NCI-H2227 (cell line): ENCODE measurements at regions not wholly inside any gene's neighbourhood (a gene's known extent, or its start where the extent isn't known, plus 50 kb on each side); places are given as distances from the start of the nearest gene placed in this dataset.

ENCODE experiments used
- DNase-seq: peaks from one replicate; lab custom pipeline; 2025; ENCODE audit not compliant: unreplicated experiment; lab: John Stamatoyannopoulos, UW

DNA sequence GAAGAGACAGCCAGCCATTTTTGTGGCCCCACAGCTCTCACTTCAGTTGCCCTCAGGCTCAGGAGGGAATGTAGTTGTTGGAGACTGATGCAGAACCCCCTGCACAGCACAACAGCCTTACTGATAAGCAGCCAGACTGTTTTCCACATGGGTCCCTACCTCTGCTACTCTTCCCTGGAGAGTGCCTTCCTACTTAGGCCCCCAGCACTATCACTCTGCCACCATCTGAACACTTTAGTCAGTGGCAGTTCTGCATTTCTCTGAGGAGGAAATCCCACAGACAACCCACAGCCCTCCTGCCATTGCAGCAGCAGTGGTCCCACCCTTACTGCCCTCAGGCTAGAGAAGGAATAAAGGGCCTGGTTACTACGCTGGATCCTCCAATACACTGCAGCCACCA lies 61.8 kb upstream of the PTPRD start:
- no peak for DNase-seq

GRCh38 chr9:10678010-10678409 lies 65.2 kb upstream of the PTPRD start:
- DNase-seq = no peak

DNA sequence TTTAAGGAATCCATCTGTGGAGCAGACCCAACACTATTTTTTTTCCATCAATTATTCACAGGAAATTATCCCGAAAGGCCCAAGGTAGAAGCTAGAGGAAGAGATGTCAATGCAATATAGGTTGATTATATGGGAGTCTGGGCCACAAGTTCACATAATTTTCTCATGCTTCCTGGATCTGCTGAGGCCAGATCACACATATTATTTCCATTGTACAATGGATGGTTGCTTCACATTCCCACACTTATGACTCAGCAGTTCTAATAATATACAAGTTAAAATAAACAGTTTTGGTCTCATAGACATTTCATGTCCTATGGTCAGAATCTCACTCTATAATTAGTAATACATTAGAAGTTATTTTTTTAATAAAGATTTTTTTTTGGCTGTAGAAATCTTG lies 66.0 kb upstream of the PTPRD start:
- no peak for DNase-seq

DNA sequence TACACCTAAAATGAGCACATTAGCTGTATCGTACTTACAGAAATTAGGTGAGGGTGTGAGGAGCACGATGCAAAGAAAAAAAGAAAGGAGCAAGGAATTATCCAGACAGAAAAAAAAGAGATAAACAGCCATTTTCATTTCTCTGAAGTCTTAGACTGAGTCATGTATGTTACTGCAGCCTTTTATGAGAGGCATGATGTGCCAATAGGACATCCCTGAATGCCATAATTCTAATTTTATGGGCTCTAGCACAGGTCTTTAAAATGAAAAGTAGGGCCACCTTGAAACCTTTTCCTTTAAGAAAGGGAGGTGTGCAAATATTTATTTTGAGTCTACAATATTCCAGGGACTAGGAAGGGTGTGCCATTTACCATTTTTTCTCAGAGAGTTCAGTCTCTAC lies 74.1 kb upstream of the PTPRD start:
- DNase-seq = no peak

DNA sequence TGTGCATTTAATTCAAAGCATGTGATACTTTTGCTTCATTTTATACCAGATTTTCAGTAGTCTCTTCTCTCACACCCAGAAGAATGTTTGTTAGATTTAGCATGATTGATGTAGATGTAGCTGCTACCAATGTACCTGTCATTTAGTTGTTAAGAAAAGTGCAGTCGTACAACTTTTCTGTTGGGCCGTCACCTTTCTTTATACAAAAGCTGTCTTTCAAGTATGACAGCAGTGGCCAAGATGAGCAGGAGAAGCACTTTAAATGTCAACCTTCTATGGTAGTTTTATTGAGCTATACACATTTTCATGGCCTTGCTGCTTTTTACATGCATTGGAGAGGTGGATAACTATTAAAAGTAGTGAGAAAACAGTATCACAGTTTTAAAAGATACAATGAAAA lies 77.7 kb upstream of the PTPRD start:
- no peak for DNase-seq

GRCh38 chr9:10697044-10697443 lies 84.2 kb upstream of the PTPRD start:
- no peak for DNase-seq

DNA sequence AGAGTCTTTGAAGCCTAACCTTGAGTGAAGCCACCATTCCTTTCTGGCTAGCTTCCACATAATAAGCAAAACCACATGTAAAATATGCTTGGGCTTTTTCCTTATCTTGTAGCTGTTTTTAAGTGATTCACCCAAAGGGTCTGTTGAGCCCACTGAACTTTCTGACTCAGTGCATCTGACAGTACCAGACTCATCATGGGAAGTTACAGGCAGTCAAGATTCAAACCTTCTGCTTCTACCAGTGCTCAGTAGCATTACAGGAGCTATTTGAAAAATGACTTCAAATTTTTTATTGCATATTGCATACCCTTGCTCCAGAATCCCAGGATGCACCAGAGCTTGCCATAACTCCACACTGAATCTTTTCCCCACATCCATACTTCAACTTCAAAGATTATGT lies 87.5 kb upstream of the PTPRD start:
- DNase-seq = no peak

- no peak for DNase-seq
These were observed 88.1 kb upstream of the PTPRD start for GRCh38 chr9:10700915-10701314.

GRCh38 chr9:10701906-10702305 lies 89.1 kb upstream of the PTPRD start:
- no peak for DNase-seq

- no peak for DNase-seq
These were observed 90.3 kb upstream of the PTPRD start for GRCh38 chr9:10703139-10703538.

GRCh38 chr9:10704720-10705119 lies 91.9 kb upstream of the PTPRD start:
- DNase-seq = no peak

DNA sequence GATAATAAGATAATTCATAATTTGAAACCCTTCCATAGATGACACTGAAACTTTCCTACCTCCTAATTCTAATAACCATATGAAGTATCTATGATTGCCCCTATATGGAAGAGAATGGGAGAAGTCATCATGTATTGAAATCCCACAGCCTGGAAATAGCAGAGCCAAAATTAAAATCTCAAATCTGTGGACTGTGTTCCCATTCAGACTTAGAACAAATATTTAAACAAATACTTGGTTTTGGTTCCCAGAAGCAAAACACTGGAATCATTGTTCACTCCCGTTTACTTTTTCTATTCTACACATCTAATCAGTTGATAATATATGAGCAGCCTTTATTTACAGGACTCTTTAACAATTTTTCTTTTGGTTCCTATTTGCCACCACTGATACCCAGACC lies 92.6 kb upstream of the PTPRD start:
- no peak for DNase-seq

DNA sequence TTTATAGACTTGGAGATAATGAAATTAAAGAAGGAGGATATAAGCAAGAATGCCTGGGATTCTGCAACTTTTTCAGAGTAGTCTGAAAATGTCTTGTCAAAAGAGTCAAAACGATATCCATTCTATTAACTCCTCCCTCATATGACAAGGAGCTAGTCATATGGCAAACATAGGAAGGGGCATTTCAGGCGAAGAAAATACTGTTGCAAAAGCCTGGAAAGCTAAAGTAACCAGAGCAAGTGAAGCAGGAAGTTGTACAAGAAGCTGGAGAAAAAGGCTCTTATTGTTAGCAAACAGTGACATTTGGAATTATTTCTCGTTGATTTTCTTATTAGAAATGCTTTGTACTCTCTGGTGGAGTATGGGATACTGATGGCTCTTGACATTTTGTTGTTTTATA lies 94.0 kb upstream of the PTPRD start:
- no peak for DNase-seq

DNA sequence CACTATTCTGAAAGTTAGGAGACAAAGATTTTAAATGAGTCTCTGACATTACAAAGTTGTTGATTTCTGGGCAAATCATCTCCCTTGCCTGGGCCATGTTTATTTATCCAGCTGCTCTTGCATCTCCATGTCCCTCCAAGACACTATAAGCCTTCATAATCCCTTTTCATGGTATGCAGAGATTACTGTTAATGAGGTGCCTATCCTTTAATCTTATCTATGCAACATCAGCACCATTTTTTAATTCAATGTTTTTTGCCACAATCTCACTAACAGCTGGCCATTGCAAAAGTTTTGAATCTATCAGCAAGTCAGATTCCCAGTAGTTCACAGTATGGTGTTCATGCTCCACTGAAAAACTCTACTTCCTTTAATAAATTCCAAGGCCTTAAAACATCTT lies 108.5 kb upstream of the PTPRD start:
- DNase-seq = no peak

DNA sequence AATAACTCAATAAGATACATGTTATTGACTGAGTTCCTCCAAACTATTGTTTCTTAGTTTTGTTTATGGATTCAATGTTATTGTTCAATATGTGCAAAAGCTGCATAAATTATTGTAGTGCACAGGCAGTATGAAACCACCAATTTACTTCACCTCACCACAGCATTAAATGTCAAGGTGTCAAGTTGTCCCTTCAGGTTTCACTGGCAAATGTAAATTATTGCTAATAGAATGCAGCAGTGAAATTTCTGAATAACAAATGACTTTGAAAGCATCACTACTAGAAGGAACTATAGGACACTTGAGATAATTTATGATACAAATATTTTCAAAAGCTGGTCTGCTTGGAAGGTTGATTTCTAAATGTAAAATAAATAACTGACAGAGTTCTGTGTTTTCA lies 116.4 kb upstream of the PTPRD start:
- DNase-seq = no peak

- DNase-seq = no peak
These were observed 131.9 kb upstream of the PTPRD start for GRCh38 chr9:10744669-10745068.

DNA sequence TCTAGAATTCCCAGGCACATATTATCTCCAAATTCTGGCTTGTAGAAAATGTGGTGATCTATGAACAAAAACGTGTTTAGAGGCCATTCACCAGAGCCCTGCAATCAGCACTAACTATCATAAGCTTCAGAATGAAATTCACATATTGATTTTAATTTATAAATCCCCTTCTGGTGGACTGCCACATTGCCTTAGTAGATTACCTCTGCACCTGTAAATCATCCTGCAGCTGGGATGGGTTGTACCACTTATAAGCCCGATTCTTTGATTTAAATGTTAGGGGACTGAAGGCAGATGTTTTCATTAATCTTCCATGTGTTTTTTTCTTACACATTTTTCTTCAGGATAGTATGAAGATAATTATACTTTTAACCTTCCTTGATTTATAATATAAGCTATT lies 140.7 kb upstream of the PTPRD start:
- DNase-seq = no peak

DNA sequence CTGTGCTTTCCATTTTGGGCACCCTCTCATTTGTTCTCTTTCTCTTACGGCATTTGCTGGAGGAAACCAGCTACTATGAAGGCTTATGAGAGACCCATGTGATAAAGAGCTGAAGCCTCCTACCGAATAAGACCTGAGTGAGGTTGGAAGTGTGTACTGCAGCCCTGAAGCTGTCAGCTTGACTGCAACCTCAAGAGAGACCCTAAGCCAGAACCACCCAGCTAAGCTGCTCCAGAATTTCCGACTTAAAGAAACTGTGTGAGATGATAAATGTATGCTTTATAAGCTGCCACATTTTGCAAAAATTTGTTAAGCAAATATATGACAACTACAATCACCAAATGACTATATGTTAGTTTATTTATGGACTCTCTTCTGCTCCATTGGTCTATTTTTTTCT lies 151.7 kb upstream of the PTPRD start:
- DNase-seq = no peak

DNA sequence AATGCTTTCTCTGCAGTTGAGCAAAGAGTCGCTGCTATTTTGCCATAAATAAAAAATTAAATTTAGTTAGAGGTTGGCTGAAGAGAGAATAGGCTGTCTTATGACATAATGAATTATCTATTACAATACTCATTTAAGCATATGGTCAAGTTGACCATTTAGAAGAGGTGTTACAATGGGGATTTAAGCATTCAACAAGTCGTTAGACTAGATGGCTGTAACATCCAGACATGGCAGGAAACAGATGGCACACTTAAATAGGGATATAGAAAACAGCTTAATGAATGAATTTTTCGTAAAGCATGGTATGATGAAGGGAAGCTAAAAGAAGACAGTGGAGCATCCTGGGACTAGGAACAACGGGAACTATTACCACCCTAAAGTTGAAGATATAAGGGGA lies 160.3 kb upstream of the PTPRD start:
- DNase-seq = no peak

GRCh38 chr9:10774051-10774450 lies 161.2 kb upstream of the PTPRD start:
- no peak for DNase-seq

- DNase-seq = no peak
These were observed 172.5 kb upstream of the PTPRD start for GRCh38 chr9:10785255-10785654.

- DNase-seq = no peak
These were observed 180.5 kb upstream of the PTPRD start for GRCh38 chr9:10793306-10793705.

GRCh38 chr9:10804486-10804885 lies 191.7 kb upstream of the PTPRD start:
- DNase-seq = no peak

GRCh38 chr9:10806868-10807267 lies 194.1 kb upstream of the PTPRD start:
- DNase-seq = no peak
